RWPE2 (cell line): ENCODE measurements at regions not wholly inside any gene's neighbourhood (a gene's known extent, or its start where the extent isn't known, plus 50 kb on each side); places are given as distances from the start of the nearest gene placed in this dataset.

ENCODE experiments used
- ATAC-seq: fragments of 200-7000 bp; cut with Tn5 transposase; 3 replicates; pipeline ENCODE4 v1.9.1; 2021; ENCODE audit warnings: low read depth
- DNase-seq: peaks from one replicate; pipeline ENCODE4 v3.0.0-alpha.2; 2020; ENCODE audit warnings: low spot score
- H3K27ac ChIP-seq: fragments of 450-650 bp; 2 replicates; pipeline ENCODE4 v1.5.1; 2017; ENCODE audit warnings: mild to moderate bottlenecking; ENCODE audit not compliant: poor library complexity, severe bottlenecking
- H3K27me3 ChIP-seq: fragments of 250-450 bp; sonication (Bioruptor Pico); 2 replicates; pipeline ENCODE4 v1.5.1; 2021; ENCODE audit warnings: mild to moderate bottlenecking, moderate library complexity; ENCODE audit not compliant: insufficient read depth, poor library complexity, severe bottlenecking
- H3K36me3 ChIP-seq: fragments of 250-450 bp; sonication (Bioruptor Pico); 2 replicates; pipeline ENCODE4 v1.5.1; 2020; ENCODE audit warnings: low read depth, mild to moderate bottlenecking, moderate library complexity
- H3K4me1 ChIP-seq: fragments of 250-450 bp; sonication (Bioruptor Pico); 2 replicates; pipeline ENCODE4 v1.5.1; 2021; ENCODE audit warnings: mild to moderate bottlenecking, moderate library complexity; ENCODE audit not compliant: insufficient read depth, poor library complexity, severe bottlenecking
- H3K4me3 ChIP-seq: fragments of 250-450 bp; sonication (Bioruptor Pico); 2 replicates; pipeline ENCODE4 v1.5.1; 2021; ENCODE audit warnings: mild to moderate bottlenecking, moderate library complexity; ENCODE audit not compliant: severe bottlenecking
- H3K9me3 ChIP-seq: fragments of 250-450 bp; sonication (Bioruptor Pico); 2 replicates; pipeline ENCODE4 v1.5.1; 2021; ENCODE audit warnings: mild to moderate bottlenecking, moderate library complexity; ENCODE audit not compliant: severe bottlenecking
- TF ChIP-seq, protein P1 (sequence below): fragments of 450-650 bp; IDR thresholded peaks from one replicate; pipeline ENCODE4 v1.5.1; 2017; ENCODE audit warnings: mild to moderate bottlenecking, moderate library complexity; ENCODE audit not compliant: poor library complexity, severe bottlenecking

DNA sequence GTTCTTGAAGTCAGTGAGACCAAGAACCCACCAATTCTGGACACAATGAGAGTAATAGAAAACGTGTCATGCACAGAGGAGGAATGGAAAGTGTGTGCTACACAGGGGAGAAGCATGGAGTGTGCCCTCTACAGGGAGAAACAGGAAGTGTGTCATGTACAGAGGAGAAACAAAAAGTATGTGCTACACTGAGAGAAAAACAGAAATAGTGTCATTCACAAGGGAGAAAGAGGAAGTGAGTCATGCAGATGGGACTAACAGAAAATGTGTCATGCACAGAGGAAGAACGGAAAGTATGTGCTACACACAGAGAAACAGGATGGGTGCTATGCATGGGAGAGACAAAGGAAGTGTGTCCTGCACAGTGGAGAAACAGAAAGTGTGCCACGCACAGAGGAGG is 835.7 kb downstream of the CDY2B start:
- peaks cover 37% of the 10 kb centered on the region for H3K4me1 ChIP-seq
- peak overlapping the region; percentile 91 for H3K27ac ChIP-seq
- no peaks in the 10 kb centered on the region for H3K9me3 ChIP-seq
- DNase-seq (no peak), ATAC-seq (peak; percentile 83)
- H3K4me3 ChIP-seq, result no peak overlapping the region
- TF ChIP-seq, protein P1, sequence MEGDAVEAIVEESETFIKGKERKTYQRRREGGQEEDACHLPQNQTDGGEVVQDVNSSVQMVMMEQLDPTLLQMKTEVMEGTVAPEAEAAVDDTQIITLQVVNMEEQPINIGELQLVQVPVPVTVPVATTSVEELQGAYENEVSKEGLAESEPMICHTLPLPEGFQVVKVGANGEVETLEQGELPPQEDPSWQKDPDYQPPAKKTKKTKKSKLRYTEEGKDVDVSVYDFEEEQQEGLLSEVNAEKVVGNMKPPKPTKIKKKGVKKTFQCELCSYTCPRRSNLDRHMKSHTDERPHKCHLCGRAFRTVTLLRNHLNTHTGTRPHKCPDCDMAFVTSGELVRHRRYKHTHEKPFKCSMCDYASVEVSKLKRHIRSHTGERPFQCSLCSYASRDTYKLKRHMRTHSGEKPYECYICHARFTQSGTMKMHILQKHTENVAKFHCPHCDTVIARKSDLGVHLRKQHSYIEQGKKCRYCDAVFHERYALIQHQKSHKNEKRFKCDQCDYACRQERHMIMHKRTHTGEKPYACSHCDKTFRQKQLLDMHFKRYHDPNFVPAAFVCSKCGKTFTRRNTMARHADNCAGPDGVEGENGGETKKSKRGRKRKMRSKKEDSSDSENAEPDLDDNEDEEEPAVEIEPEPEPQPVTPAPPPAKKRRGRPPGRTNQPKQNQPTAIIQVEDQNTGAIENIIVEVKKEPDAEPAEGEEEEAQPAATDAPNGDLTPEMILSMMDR, result peak; percentile 66
- no peaks in the 10 kb centered on the region for H3K27me3 ChIP-seq
- no peaks in the 10 kb centered on the region for H3K36me3 ChIP-seq

DNA sequence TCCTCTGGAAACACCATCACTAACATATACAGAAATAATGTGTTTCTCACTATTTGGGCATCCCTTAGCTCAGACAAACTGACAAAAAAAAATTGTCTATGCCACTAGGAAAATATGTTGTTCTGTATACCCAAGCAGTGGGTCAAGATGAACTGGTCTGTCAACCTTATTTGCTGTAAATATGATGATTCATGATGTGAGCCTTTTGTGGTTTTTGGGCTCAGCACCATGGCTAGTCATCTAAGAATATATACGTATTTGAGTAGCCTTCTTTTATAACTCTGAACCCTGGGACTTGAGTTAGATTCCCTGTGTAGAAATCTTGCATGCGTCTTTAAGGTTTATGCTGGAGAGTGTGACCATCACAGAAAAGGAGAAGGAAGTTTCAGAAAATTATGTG is 841.6 kb downstream of the CDY2B start:
- Histone ChIP-seq H3K4me1 (peaks cover 7% of the 10 kb centered on the region), H3K9me3 (no peaks in the 10 kb centered on the region), H3K4me3 (no peak overlapping the region), H3K27me3 (no peaks in the 10 kb centered on the region), H3K36me3 (no peaks in the 10 kb centered on the region), H3K27ac (peak overlapping the region; percentile 23)
- no peak for DNase-seq
- peak; percentile 90 for ATAC-seq
- TF ChIP-seq, protein P1, result no peak

DNA sequence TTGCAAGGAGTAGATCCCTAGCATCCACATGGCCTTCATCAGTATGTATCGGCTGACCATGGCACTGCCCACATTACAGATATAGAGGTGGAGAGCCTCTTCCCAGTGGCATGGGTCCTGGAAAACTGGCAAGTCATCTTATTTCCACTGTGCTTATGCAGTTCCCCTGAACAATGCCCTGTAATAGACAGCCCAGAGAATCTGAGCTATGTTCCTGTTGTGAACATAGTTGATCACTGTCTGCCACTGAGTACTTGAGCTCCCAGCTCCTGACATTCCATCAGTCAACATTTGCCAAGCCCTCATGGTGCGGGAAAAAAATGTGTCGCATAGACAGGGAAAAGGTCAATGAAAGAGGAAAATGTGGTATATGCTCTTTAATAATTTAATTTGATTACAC is 861.9 kb downstream of the CDY2B start:
- Histone ChIP-seq H3K4me3 (no peak overlapping the region), H3K4me1 (peaks cover 6% of the 10 kb centered on the region), H3K36me3 (no peaks in the 10 kb centered on the region), H3K27me3 (no peaks in the 10 kb centered on the region), H3K9me3 (no peaks in the 10 kb centered on the region), H3K27ac (no peak overlapping the region)
- TF ChIP-seq, protein P1, result no peak
- no peak for ATAC-seq
- DNase-seq, result no peak

DNA sequence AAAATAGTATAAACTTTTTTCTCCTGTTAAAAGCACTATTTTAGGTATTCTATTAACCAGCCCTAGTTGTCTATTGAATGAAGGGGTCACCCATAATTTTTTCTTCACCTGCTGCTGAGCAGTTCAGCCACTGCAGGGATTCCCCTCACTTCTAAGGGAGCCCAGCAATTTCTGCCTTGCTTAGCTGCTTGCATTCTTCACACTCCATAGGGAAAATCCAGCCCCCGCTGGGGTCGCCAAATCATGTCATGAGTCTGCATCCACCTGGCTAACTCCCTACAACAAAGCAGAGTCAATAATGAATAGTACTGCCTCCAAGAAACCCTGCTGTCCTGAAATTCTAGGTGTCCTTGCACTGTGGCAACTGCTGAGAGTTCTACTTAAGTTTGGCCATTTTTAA is 886.5 kb downstream of the CDY2B start:
- ATAC-seq, result no peak
- Histone ChIP-seq H3K36me3 (no peaks in the 10 kb centered on the region), H3K27me3 (no peaks in the 10 kb centered on the region), H3K4me1 (no peaks in the 10 kb centered on the region), H3K9me3 (no peaks in the 10 kb centered on the region), H3K4me3 (no peak overlapping the region), H3K27ac (no peak overlapping the region)
- TF ChIP-seq, protein P1, result no peak
- DNase-seq, result no peak

DNA sequence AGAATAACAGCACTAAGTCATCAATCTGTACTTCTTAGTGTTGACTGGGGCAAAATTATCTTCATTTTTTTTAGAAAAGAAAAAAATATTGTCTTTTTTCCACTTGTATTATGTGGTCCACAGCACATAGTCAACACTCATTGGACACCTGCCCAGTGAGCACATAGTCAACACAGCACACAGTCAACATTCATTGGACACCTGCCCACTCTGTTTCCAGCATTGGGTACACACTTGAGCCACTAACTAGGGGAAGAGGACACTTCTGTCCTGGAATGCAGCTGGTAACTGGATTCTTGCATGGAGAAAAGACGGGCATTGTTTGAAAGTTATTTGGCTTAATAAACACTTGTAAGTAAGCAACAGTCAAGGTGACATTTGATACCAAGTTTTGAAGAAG is 898.2 kb downstream of the CDY2B start:
- no peak overlapping the region for H3K27ac ChIP-seq
- no peak overlapping the region for H3K4me3 ChIP-seq
- ATAC-seq, result no peak
- DNase-seq, result no peak
- H3K9me3 ChIP-seq, result no peaks in the 10 kb centered on the region
- no peaks in the 10 kb centered on the region for H3K27me3 ChIP-seq
- no peaks in the 10 kb centered on the region for H3K36me3 ChIP-seq
- no peaks in the 10 kb centered on the region for H3K4me1 ChIP-seq
- TF ChIP-seq, protein P1, result no peak
